ENCODE measurements at regions not wholly inside any gene's neighbourhood (a gene's known extent, or its start where the extent isn't known, plus 50 kb on each side); places are given as distances from the start of the nearest gene placed in this dataset.

DNA sequence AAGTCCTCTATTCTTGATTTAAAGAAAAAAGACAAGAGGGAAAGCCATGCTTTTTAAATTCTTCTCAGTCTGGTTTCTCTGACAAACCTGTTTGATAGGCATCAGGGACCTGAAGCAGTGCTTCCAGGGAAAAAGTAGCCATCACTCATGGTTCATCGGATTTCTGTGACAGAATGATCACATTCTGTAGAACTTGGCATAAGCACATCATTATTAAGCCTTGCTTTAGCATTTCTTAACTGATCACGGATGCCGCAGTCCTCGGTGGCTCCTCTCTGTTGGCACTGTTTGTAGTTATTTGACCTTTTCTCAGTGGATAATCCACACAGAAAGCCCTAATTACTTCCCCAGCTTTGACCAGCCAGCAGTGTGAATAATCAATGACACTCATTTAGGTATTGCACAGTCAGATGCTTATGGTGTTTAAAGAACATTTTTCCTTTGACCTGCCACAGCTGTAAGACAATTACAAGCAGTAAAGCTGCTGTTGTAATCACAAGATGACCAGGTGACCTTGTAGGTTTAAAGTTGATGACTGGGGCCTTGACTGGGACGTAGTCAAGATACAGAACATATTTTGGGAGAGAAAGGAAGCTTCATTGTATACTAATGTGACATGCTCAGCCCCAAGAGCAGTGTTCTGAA is 64.4 kb upstream of the SKAP2 start:
- H3K27me3 Mint-ChIP-seq (ENCODE audit: insufficient read depth) = peaks cover 7% of the 10 kb centered on the region
- H3K4me3 ChIP-seq (ENCODE audit: low read length) = no peak overlapping the region
- 78 to 90% methylated on average over 3 to 5 of the region's 5 CpGs for WGBS, 2 experiments (ENCODE audit: insufficient coverage in 1 of 2, insufficient read length in 1 of 2)
- H3K36me3 Mint-ChIP-seq (ENCODE audit: low read depth) = no peaks in the 10 kb centered on the region
- no peak overlapping the region for H3K27ac Mint-ChIP-seq
- TF ChIP-seq, protein P1, sequence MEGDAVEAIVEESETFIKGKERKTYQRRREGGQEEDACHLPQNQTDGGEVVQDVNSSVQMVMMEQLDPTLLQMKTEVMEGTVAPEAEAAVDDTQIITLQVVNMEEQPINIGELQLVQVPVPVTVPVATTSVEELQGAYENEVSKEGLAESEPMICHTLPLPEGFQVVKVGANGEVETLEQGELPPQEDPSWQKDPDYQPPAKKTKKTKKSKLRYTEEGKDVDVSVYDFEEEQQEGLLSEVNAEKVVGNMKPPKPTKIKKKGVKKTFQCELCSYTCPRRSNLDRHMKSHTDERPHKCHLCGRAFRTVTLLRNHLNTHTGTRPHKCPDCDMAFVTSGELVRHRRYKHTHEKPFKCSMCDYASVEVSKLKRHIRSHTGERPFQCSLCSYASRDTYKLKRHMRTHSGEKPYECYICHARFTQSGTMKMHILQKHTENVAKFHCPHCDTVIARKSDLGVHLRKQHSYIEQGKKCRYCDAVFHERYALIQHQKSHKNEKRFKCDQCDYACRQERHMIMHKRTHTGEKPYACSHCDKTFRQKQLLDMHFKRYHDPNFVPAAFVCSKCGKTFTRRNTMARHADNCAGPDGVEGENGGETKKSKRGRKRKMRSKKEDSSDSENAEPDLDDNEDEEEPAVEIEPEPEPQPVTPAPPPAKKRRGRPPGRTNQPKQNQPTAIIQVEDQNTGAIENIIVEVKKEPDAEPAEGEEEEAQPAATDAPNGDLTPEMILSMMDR (conservative IDR thresholded peaks at IDR 0.05) = no peak
- no peak for DNase-seq
- no peaks in the 10 kb centered on the region for H3K9me3 Mint-ChIP-seq
- no peaks in the 10 kb centered on the region for H3K36me3 ChIP-seq (ENCODE audit: control insufficient read depth, insufficient read depth, low read length)
- no peaks in the 10 kb centered on the region for H3K27me3 ChIP-seq (ENCODE audit: control insufficient read depth, insufficient read depth, low read length, poor library complexity, severe bottlenecking)
- H3K27ac ChIP-seq (ENCODE audit: low read depth, low read length) = no peak overlapping the region
- H3K4me3 Mint-ChIP-seq = no peak overlapping the region
- H3K9ac ChIP-seq (ENCODE audit: extremely low read depth, low read length, poor library complexity, severe bottlenecking) = no peak overlapping the region
- no peaks in the 10 kb centered on the region for H3K4me1 Mint-ChIP-seq
- H3K9me3 ChIP-seq (ENCODE audit: control insufficient read depth, low read length) = no peaks in the 10 kb centered on the region
- H3K4me1 ChIP-seq (ENCODE audit: control insufficient read depth, insufficient read depth, low read length) = no peaks in the 10 kb centered on the region

DNA sequence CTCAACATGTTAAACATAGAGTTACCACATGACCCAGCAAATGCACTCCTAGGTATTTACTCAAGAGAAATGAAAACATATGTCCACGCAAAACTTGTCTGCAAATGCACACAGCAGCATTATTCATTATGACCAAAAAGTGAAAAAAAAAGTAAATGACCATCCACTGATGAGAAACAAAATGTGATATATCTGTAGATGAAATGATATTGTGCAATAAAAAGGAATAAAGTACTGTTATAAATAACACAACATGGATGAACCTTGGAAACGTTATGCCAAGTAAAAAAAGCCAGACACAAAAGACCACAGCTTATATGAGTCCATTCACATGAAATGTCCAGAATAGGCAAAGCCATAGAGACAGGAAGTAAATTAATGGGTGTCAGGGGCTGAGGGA is 61.4 kb upstream of the SKAP2 start:
- Histone ChIP-seq H3K9ac (ENCODE audit: extremely low read depth, low read length, poor library complexity, severe bottlenecking) (no peak overlapping the region), H3K36me3 (ENCODE audit: control insufficient read depth, insufficient read depth, low read length) (no peaks in the 10 kb centered on the region), H3K4me1 (ENCODE audit: control insufficient read depth, insufficient read depth, low read length) (no peaks in the 10 kb centered on the region), H3K27ac (ENCODE audit: low read depth, low read length) (no peak overlapping the region), H3K27me3 (ENCODE audit: control insufficient read depth, insufficient read depth, low read length, poor library complexity, severe bottlenecking) (no peaks in the 10 kb centered on the region), H3K9me3 (ENCODE audit: control insufficient read depth, low read length) (no peaks in the 10 kb centered on the region), H3K4me3 (ENCODE audit: low read length) (no peak overlapping the region)
- no peak overlapping the region for H3K4me3 Mint-ChIP-seq
- no peaks in the 10 kb centered on the region for H3K27me3 Mint-ChIP-seq (ENCODE audit: insufficient read depth)
- WGBS, 2 experiments (ENCODE audit: insufficient coverage in 1 of 2, insufficient read length in 1 of 2) = 100% methylated on average over 2 of the region's 2 CpGs; no CpG with 5 or more reads in 1 of the 2 experiments
- DNase-seq = no peak
- no peak overlapping the region for H3K27ac Mint-ChIP-seq
- H3K4me1 Mint-ChIP-seq = no peaks in the 10 kb centered on the region
- no peaks in the 10 kb centered on the region for H3K36me3 Mint-ChIP-seq (ENCODE audit: low read depth)
- H3K9me3 Mint-ChIP-seq = no peaks in the 10 kb centered on the region
- TF ChIP-seq, protein P1 (conservative IDR thresholded peaks at IDR 0.05) = no peak

DNA sequence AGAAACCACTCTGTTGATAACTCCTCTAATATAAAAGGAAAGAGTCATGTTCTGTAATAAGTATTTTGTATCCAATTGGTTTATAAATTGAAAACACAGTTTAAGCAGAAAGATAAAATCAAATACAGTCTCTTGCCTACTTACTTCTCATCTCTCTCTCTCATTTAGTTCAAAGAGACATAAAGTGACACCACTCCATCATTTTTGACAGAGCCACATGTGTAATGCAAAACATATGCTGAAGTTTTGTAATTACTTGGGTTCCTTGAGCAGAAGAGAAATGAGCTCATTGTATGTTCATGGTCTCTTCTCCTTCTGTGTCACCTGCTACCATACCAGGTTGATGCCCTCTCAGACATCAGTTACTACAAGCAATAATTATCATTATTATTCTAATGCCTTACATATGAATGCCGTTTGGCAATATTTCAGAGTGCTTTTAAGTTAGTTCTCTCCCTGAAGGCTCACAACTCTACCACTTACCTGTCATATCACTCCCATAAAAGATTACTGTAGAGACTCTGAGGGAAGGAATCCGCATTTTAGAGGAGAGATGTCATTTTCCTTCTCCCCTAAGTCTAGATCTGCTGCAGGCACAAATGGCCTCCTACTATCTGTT is 59.9 kb upstream of the SKAP2 start:
- Histone ChIP-seq H3K27ac (ENCODE audit: low read depth, low read length) (no peak overlapping the region), H3K27me3 (ENCODE audit: control insufficient read depth, insufficient read depth, low read length, poor library complexity, severe bottlenecking) (no peaks in the 10 kb centered on the region), H3K9ac (ENCODE audit: extremely low read depth, low read length, poor library complexity, severe bottlenecking) (no peak overlapping the region), H3K4me1 (ENCODE audit: control insufficient read depth, insufficient read depth, low read length) (no peaks in the 10 kb centered on the region), H3K9me3 (ENCODE audit: control insufficient read depth, low read length) (no peaks in the 10 kb centered on the region), H3K36me3 (ENCODE audit: control insufficient read depth, insufficient read depth, low read length) (no peaks in the 10 kb centered on the region), H3K4me3 (ENCODE audit: low read length) (no peak overlapping the region)
- Mint-ChIP-seq H3K36me3 (ENCODE audit: low read depth) (no peaks in the 10 kb centered on the region), H3K4me1 (no peaks in the 10 kb centered on the region), H3K27me3 (ENCODE audit: insufficient read depth) (no peaks in the 10 kb centered on the region), H3K9me3 (no peaks in the 10 kb centered on the region), H3K27ac (no peak overlapping the region), H3K4me3 (no peak overlapping the region)
- DNase-seq = no peak
- TF ChIP-seq, protein P1 (conservative IDR thresholded peaks at IDR 0.05) = no peak
- WGBS, 2 experiments (ENCODE audit: insufficient coverage in 1 of 2, insufficient read length in 1 of 2) = 86% methylated on average over 2 of the region's 2 CpGs; no CpG with 5 or more reads in 1 of the 2 experiments
